Gastroesophageal sphincter (tissue), 3 donors: ENCODE measurements at regions not wholly inside any gene's neighbourhood (a gene's known extent, or its start where the extent isn't known, plus 50 kb on each side); places are given as distances from the start of the nearest gene placed in this dataset.

Source experiments
- CTCF ChIP-seq, 4 experiments: fragments of 200-600 bp in 2 of 4; fragments of 450-650 bp in 2 of 4; sonication (generic) in 1 of 4; IDR thresholded peaks; one replicate each; pipeline ENCODE4 v1.5.1; 2017 to 2019; ENCODE audit warnings: antibody characterized with exemption in 4 of 4, mild to moderate bottlenecking in 2 of 4, moderate library complexity in 2 of 4
- EP300 ChIP-seq: sonication (generic); formaldehyde crosslinking; IDR thresholded peaks from one replicate; pipeline ENCODE4 v1.6.1; 2017; ENCODE audit warnings: antibody characterized with exemption, mild to moderate bottlenecking
- POLR2A ChIP-seq, 2 donors: fragments of 450-650 bp; IDR thresholded peaks; one replicate each; pipeline ENCODE4 v1.6.1; 2017; ENCODE audit warnings: antibody characterized with exemption in 2 of 2, mild to moderate bottlenecking in 2 of 2, moderate library complexity in 1 of 2

DNA sequence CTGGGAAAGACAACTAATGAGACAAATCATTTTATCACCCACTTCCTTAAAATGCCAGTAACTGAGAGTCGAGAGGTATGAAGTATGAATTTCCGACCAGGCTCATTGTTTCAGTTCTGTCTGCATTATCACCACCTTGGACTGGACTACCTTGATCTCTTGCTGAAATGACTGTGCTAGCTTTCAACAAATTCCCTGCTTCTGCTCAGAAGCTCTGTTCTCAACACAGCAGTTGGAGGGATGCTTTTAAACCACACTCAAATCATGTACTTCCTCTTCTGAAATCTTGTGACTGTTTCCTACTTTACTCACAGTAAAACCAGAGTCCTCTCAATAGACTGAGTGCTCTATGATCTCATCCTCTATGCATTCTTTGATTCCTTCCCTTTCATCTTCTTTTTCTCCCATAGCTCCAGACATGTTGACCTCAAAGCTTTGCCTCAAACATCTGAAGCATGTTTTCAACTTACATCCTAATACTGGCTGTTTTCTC is 195.8 kb downstream of the KCNJ2 start:
- no peak for TF ChIP-seq CTCF (IDR thresholded peaks at IDR 0.05)
- TF ChIP-seq EP300: no peak
- no peak for TF ChIP-seq POLR2A (IDR thresholded peaks at IDR 0.05)
